ENCODE measurements at regions not wholly inside any gene's neighbourhood (a gene's known extent, or its start where the extent isn't known, plus 50 kb on each side); places are given as distances from the start of the nearest gene placed in this dataset.

- Histone ChIP-seq H3K27me3 (no peaks in the 10 kb centered on the region), H3K4me1 (ENCODE audit: insufficient read depth) (peaks cover 4% of the 10 kb centered on the region), H3K36me3 (no peaks in the 10 kb centered on the region), H3K4me3 (no peak overlapping the region), H3K27ac (no peak overlapping the region), H3K9me3 (no peaks in the 10 kb centered on the region)
- TF ChIP-seq EP300 (IDR thresholded peaks at IDR 0.05) (no peak), POLR2A (IDR thresholded peaks at IDR 0.05) (no peak), CTCF (IDR thresholded peaks at IDR 0.05) (no peak)
- DNase-seq: no peak
- intact Hi-C loops (cut with DNase I): no loop called here
- WGBS, 3 donors: 46 to 74% (median 61%) methylated on average over 8 of the region's 8 CpGs
Observed at GRCh38 chr18:45522371-45522770, 92.9 kb upstream of the SLC14A2 start.

GRCh38 chr18:45525301-45525700, 90.0 kb upstream of the SLC14A2 start:
- TF ChIP-seq POLR2A (IDR thresholded peaks at IDR 0.05) (no peak), EP300 (IDR thresholded peaks at IDR 0.05) (no peak), CTCF (IDR thresholded peaks at IDR 0.05) (no peak)
- Histone ChIP-seq H3K9me3 (no peaks in the 10 kb centered on the region), H3K27me3 (no peaks in the 10 kb centered on the region), H3K27ac (no peak overlapping the region), H3K36me3 (no peaks in the 10 kb centered on the region), H3K4me3 (no peak overlapping the region), H3K4me1 (ENCODE audit: insufficient read depth) (peaks cover 4% of the 10 kb centered on the region)
- intact Hi-C loops (cut with DNase I): no loop called here
- no peak for DNase-seq

- WGBS, 3 donors: 22 to 40% (median 32%) methylated on average over 3 of the region's 3 CpGs
- Histone ChIP-seq H3K27ac (no peak overlapping the region), H3K36me3 (no peaks in the 10 kb centered on the region), H3K27me3 (no peaks in the 10 kb centered on the region), H3K4me1 (ENCODE audit: insufficient read depth) (peaks cover 2% of the 10 kb centered on the region), H3K9me3 (no peaks in the 10 kb centered on the region), H3K4me3 (no peak overlapping the region)
- DNase-seq: no peak
- TF ChIP-seq EP300 (IDR thresholded peaks at IDR 0.05): no peak
- TF ChIP-seq CTCF (IDR thresholded peaks at IDR 0.05): no peak
- intact Hi-C loops (cut with DNase I): no loop called here
Observed at GRCh38 chr18:45526114-45526841, 89.0 kb upstream of the SLC14A2 start.

- WGBS, 3 donors: 85 to 91% (median 86%) methylated on average over 5 of the region's 5 CpGs
- intact Hi-C loops (cut with DNase I): no loop called here
Observed at GRCh38 chr18:45527891-45528290, 87.4 kb upstream of the SLC14A2 start.

More at GRCh38 chr18:45527891-45528290, 87.4 kb upstream of the SLC14A2 start:
- Histone ChIP-seq H3K36me3 (no peaks in the 10 kb centered on the region), H3K9me3 (no peaks in the 10 kb centered on the region), H3K4me3 (no peak overlapping the region), H3K27me3 (no peaks in the 10 kb centered on the region), H3K4me1 (ENCODE audit: insufficient read depth) (no peaks in the 10 kb centered on the region), H3K27ac (no peak overlapping the region)
- no peak for DNase-seq
- TF ChIP-seq CTCF (IDR thresholded peaks at IDR 0.05): no peak
- no peak for TF ChIP-seq EP300 (IDR thresholded peaks at IDR 0.05)
- no peak for TF ChIP-seq POLR2A (IDR thresholded peaks at IDR 0.05)

All from ovary (tissue), 7 donors.